ENCODE measurements at regions not wholly inside any gene's neighbourhood (a gene's known extent, or its start where the extent isn't known, plus 50 kb on each side); places are given as distances from the start of the nearest gene placed in this dataset.
"Not testable (repeated sequence)": the region's sequence is repeated elsewhere in the genome, so short reads cannot be mapped to it uniquely, and the experiment has no call there.

DNA sequence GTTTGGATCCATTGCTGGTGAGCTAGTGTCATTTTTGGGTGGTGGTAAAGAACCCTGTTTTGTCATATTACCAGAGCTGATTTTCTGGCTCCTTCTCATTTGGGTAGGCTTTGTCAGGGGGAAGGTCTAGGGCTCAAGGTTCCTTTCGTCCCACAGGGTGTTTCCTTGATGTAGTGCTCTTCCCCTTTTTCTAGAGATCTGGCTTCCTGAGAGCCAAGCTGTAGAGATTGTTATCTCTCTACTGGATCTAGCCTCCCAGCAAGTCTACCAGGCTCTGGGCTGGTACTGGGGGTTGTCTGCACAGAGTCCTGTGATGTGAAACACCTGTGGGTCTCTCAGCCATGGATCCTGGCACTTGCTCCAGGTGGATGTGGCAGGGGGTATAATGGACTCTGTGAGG, 145.9 kb downstream of the HINT1 start:
- H3K4me1 ChIP-seq, result no peaks in the 10 kb centered on the region
- H3K4me3 ChIP-seq, result no peak overlapping the region
- no peaks in the 10 kb centered on the region for H3K9me3 ChIP-seq
- no peaks in the 10 kb centered on the region for H3K27me3 ChIP-seq
- no peak overlapping the region for H3K27ac ChIP-seq
- TF ChIP-seq, protein P1, sequence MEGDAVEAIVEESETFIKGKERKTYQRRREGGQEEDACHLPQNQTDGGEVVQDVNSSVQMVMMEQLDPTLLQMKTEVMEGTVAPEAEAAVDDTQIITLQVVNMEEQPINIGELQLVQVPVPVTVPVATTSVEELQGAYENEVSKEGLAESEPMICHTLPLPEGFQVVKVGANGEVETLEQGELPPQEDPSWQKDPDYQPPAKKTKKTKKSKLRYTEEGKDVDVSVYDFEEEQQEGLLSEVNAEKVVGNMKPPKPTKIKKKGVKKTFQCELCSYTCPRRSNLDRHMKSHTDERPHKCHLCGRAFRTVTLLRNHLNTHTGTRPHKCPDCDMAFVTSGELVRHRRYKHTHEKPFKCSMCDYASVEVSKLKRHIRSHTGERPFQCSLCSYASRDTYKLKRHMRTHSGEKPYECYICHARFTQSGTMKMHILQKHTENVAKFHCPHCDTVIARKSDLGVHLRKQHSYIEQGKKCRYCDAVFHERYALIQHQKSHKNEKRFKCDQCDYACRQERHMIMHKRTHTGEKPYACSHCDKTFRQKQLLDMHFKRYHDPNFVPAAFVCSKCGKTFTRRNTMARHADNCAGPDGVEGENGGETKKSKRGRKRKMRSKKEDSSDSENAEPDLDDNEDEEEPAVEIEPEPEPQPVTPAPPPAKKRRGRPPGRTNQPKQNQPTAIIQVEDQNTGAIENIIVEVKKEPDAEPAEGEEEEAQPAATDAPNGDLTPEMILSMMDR (IDR thresholded peaks at IDR 0.05), result no peak
- TF ChIP-seq POLR2A (IDR thresholded peaks at IDR 0.05), result no peak
- no peaks in the 10 kb centered on the region for H3K36me3 ChIP-seq
- no peak for DNase-seq

DNA sequence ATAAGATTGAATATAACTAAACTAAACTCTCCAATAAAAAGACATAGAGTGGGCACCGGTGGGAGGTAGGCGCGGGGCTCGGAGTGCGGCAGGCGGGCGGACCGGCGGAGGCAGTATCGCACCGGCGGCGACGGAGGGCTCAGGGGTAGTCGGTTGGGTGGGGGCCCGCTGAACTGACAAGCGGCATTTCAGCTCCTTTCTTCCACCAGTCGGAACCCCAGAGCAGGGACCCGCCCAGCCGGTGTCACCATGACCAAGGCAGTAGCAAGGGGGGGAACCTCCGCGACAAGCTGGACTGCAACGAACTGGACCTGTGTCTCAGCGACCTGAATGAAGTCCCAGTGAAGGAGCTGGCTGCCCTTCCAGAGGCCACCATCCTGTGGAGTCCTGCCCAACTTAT, 156.7 kb downstream of the HINT1 start:
- Histone ChIP-seq H3K4me3 (no peak overlapping the region), H3K27ac (no peak overlapping the region), H3K9me3 (no peaks in the 10 kb centered on the region), H3K27me3 (no peaks in the 10 kb centered on the region), H3K4me1 (no peaks in the 10 kb centered on the region), H3K36me3 (no peaks in the 10 kb centered on the region)
- TF ChIP-seq, protein P1 (IDR thresholded peaks at IDR 0.05), result no peak
- TF ChIP-seq POLR2A (IDR thresholded peaks at IDR 0.05), result no peak
- no peak for DNase-seq

DNA sequence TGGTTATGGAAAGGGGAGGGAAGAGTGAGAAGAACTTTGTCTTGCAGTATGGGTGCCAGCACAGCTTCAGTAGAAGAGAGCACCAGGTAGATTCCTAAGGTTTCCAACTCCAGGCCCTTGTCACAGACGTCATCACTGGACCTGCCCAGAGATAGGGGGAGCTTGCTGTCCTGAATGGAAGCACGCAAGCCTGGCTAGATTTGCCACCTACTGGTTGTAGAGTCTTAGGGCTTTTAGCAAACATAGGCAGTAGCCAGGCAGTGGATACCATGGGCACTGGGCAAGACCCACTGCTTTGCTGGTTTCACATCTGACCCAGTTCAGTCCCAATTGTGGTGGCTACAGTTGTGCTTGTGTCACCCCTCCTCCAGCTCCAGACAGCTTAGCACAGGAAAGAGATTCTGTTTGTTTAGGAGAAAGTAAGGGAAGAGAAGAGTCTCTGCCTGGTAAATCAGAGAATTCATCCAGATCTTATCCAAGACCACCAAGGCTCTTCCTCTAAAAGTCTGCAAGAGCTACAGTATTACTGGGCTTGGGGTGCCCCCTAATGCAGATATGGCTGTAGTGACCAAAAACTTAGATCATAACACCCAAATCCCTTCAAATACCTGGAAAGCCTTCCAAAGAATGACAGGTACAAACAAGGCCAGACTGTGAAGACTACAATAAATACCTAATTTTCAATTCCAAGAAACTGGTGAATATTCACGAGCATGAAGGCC, 158.9 kb downstream of the HINT1 start:
- H3K4me3 ChIP-seq, result no peak overlapping the region
- no peaks in the 10 kb centered on the region for H3K27me3 ChIP-seq
- H3K4me1 ChIP-seq, result no peaks in the 10 kb centered on the region
- no peaks in the 10 kb centered on the region for H3K9me3 ChIP-seq
- H3K36me3 ChIP-seq, result no peaks in the 10 kb centered on the region
- no peak overlapping the region for H3K27ac ChIP-seq
- TF ChIP-seq, protein P1 (IDR thresholded peaks at IDR 0.05), result no peak
- TF ChIP-seq POLR2A (IDR thresholded peaks at IDR 0.05), result no peak
- DNase-seq, result no peak

DNA sequence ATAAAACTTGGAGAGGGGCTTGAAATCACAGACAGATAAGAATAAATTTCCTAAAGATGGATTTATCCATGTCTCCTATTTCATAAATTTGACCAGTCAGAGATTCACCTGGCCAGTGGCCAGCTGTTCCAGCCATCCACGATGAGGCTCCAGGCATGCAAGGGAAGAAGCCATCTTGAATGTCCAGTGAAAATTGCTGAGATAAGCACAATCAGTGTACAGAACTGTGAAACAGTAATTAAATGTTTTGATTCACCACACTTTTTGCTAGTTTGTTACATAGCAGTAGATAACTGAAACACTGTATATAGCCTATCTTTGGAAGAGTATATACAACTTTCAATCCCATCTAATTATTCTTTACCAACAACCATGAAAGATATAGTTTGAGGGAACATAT, 163.5 kb downstream of the HINT1 start:
- H3K4me3 ChIP-seq, result no peak overlapping the region
- H3K4me1 ChIP-seq, result no peaks in the 10 kb centered on the region
- no peak overlapping the region for H3K27ac ChIP-seq
- no peaks in the 10 kb centered on the region for H3K27me3 ChIP-seq
- TF ChIP-seq POLR2A (IDR thresholded peaks at IDR 0.05), result no peak
- H3K9me3 ChIP-seq, result no peaks in the 10 kb centered on the region
- no peaks in the 10 kb centered on the region for H3K36me3 ChIP-seq
- no peak for DNase-seq

DNA sequence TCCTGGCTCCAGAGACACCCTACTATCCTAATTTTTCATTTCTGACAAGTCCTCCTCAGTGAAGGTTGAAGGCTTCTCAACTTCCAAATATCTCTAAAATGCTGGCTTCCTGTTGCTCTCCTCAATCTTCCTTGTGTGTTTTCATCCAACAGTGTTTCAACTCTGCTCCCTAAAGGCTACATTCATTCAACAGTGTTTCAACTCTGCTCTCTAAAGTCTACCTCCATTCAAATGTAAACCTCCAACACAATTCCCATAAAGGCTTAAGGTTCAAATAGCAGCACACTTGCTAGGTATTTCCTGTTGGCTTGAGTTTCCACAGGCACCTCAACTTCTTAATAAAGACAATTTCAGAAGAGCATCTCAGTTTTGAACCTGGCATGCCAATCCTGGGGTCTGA, 164.8 kb downstream of the HINT1 start:
- Histone ChIP-seq H3K4me3 (no peak overlapping the region), H3K36me3 (no peaks in the 10 kb centered on the region), H3K27ac (no peak overlapping the region), H3K9me3 (no peaks in the 10 kb centered on the region), H3K27me3 (no peaks in the 10 kb centered on the region), H3K4me1 (no peaks in the 10 kb centered on the region)
- TF ChIP-seq, protein P1 (IDR thresholded peaks at IDR 0.05), result no peak
- no peak for TF ChIP-seq POLR2A (IDR thresholded peaks at IDR 0.05)
- DNase-seq, result no peak

DNA sequence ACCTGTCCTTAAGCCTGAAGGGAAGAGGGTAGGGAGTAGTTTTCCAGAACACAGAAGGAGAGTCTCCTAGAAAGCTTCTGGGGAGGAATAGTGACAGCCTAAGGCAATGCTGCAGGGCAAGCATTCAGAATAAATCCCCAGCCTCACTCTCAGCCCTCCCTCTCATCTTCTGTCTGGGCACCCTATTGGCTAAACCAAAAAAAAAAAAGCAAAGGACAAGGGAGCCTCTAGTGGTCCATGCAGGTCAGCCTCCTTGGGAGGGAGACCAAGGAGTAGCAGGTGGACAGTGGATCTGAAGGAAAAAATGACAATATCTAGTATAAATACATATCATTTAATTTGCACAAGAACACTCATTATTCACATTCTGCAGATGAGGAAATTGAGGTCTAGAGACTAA, 168.3 kb downstream of the HINT1 start:
- H3K27ac ChIP-seq, H3K27me3 ChIP-seq, H3K9me3 ChIP-seq, H3K4me1 ChIP-seq, DNase-seq, H3K36me3 ChIP-seq, H3K4me3 ChIP-seq: not testable (repeated sequence)

DNA sequence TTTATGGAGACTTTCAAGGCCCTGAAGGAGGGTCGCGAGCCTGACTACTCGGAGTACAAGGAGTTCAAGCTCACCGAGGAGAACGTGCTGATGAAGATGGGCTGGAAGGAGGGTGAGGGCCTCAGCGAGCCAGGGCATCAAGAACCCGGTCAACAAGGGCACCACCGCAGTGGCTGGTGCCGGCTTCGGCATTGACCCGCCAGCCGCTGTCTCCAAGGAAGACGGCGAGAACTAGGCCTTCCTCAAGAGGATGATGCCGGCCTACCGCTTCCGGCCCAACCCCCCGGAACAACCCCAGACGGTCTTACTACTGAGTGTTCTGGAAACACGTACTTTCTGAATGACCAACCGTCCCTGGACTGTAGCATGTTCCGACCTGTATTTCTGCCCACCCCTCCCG, 169.2 kb downstream of the HINT1 start:
- TF ChIP-seq, protein P1 (IDR thresholded peaks at IDR 0.05), result no peak
- no peak for TF ChIP-seq POLR2A (IDR thresholded peaks at IDR 0.05)
- Histone ChIP-seq H3K4me3 (no peak overlapping the region), H3K36me3 (no peaks in the 10 kb centered on the region), H3K9me3 (no peaks in the 10 kb centered on the region), H3K27ac (no peak overlapping the region), H3K27me3 (no peaks in the 10 kb centered on the region), H3K4me1 (no peaks in the 10 kb centered on the region)
- no peak for DNase-seq
